HG03103 (cell line): ENCODE measurements at regions not wholly inside any gene's neighbourhood (a gene's known extent, or its start where the extent isn't known, plus 50 kb on each side); places are given as distances from the start of the nearest gene placed in this dataset.
"Not testable (repeated sequence)": the region's sequence is repeated elsewhere in the genome, so short reads cannot be mapped to it uniquely, and the experiment has no call there.

Experiments used
- ATAC-seq: cut with Tn5 transposase; IDR thresholded peaks from one replicate; pipeline ENCODE4 v1.9.1; 2021; ENCODE audit warnings: low read depth; ENCODE audit not compliant: unreplicated experiment

DNA sequence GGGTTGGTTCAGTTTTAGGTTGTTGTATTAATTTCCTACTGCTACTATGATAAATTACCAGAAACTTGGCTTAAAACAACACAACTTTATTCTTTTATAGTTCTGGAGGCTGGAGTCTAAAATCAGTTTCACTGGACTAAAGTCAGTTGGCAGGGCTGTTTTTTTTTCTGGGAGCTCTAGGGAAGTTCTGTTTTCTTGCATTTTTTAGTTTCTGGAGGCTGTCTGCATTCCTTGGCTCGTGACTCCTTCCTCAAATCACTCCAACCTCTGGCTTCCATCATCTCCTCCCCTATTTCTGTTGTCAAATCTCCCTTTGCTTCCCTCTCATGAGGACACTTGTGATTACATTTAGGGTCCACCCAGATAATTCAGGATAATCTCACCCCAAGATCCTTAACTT lies 51.3 kb upstream of the SUB1 start:
- no peak for ATAC-seq

- ATAC-seq, result peak; percentile 51
Observed at GRCh38 chr5:32531885-32532520, 53.4 kb upstream of the SUB1 start.

DNA sequence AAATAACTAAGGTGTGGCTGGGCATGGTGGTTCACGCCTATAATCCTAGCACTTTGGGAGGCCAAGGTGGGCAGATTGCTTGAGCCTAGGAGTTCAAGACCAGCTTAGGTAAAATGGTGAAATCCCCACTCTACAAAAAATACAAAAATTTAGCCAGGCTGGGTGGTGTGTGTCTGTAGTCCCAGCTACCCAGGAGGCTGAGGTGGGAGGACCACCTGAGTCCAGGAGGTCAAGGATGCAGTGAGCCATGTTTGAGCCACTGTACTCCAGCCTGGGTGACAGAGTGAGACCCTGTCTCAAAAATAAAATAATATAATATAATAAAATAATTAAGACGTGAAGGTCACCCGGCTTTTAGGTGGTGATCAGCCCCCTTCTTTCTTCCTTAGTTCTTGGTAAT lies 58.0 kb upstream of the SUB1 start:
- ATAC-seq, result not testable (repeated sequence)

- no peak for ATAC-seq
Observed at GRCh38 chr5:32526810-32527209, 58.5 kb upstream of the SUB1 start.

DNA sequence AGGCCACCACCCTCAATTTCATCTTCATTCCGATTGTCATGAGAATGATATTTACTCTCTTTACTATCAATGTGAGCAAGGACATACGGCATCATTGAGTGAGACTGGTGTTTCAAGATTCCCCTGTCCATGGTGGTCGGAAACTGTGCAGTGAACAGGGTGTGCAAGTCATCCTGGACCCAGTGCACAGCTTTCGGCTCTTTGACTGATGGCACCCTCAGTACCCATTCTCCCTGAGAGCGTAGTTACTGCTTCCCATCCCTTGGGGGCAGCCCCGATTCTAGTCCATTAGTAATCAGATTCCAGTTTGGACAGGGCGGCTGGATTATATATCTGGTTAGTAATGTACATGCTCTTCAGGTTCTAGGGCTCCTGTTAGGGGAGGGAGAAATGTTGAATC lies 61.7 kb upstream of the SUB1 start:
- no peak for ATAC-seq

DNA sequence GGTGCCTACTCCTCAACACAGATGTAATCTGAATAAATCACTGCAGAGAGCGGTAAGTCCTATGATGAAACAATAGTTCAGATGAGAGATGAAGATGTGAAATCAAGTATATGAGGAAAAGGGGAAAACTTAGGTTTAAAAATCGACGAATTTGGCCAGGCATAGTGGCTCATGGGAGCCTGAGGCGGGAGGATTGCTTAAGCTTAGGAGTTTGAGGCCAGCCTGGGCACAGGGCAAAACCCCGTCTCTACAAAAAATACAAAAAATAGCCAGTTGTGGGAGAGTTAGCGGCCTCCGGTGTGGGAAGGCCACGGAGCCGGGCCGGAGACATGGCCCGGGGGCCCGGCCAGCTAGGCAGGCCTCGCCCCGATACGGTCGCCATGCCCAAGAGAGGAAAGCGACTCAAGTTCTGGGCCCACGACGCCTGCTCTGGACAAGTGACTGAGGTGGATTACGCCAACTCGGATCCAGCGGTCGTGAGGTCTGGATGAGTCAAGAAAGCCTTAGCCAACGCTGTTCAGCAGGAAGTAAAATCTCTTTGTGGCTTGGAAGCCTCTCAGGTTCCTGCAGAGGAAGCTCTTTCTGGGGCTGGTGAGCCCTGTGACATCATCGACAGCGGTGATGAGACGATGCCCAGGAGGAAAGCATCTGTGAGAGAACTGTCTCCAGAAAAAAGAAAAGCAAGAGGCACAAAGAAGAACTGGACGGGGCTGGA lies 62.8 kb upstream of the SUB1 start:
- no peak for ATAC-seq

DNA sequence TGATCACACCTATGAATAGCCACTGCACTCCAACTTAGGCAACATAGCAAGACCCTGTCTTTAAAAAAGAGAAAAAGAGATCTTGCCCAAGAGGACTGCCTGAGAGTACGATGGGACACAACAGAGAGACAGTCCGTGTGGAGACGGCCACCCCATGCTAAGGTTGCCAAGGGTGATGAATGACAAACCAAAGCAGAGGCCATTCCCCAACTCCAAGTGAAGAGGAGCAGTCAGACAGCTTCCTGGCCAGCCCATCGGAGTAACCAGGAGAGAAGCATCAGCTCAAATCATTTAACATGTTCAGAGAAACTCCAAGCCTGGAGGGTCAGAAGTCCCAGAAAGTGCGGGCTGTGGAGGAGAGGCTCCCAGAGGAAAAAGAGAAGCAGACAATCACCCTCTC lies 63.9 kb upstream of the SUB1 start:
- no peak for ATAC-seq

- no peak for ATAC-seq
Observed at GRCh38 chr5:32520972-32521371, 64.4 kb upstream of the SUB1 start.

DNA sequence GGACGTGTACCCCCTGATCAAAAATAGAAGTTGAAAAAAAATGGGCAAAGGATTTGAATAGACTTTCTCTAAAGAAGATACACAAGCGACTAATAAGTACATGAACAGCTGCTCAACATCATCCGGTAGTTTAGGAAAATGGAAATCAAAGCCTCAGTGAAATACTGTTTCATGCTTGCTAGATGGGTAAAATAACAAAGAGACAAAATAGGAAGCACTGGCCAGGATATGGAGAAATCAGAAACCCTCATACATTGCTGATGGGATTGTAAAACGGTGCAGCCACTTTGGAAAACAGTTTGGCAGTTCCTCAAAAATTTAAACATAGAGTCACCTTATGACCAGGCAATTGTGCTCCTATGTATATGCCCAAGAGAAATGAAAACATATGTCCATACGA lies 65.0 kb upstream of the SUB1 start:
- ATAC-seq, result no peak

GRCh38 chr5:32519508-32519907 lies 65.8 kb upstream of the SUB1 start:
- no peak for ATAC-seq

- no peak for ATAC-seq
Observed at GRCh38 chr5:32514806-32515205, 70.3 kb upstream of the ZFR start.

GRCh38 chr5:32512926-32513325 lies 68.4 kb upstream of the ZFR start:
- ATAC-seq, result no peak

- ATAC-seq, result no peak
Observed at GRCh38 chr5:32511776-32512374, 67.3 kb upstream of the ZFR start.

- no peak for ATAC-seq
Observed at GRCh38 chr5:32510860-32511259, 66.3 kb upstream of the ZFR start.

DNA sequence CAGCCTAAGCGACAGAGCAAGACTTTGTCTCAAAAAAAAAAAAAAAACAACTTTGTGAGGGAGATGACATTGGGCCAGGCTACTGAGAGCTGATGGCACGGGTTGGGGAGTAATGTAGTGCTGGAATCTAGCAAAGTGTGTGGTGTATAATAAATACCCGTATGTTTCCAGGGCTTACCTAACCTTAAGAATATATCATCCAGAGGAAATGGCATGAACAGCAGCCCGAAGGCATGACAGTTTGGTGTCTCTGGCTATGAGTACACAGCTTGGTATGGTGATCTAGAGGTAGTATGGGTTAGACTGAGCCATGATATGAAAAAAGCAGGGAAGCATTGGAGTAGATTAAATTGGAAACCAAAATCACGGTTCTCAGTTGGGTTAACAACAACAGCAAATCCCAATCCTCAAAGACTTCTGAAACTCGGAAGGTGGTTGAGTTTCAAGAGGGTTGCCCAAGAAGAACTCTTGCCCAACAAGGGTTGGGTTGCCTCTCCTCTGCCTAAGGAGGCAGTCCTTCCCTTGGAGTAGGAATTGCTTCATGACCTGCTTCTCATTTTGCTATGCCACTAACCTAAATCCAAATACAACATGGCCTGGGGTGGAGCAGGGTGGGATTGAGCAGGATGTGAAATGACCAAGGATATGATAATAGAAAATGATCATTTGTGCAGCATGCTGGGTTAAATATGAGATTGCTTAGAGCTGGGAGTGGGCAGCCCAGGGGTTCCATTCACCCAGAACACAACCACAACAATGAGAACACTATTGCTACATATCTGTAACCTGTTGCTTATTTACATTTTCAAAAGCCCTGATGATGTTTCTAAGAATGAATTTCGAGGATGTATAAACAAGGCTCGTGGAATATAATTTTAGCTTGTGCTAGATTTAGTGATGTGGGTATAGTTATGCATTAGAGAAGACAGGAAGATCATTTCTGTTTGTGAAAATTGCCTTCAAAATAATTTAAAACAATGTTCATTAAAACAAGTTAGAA lies 64.6 kb upstream of the ZFR start:
- no peak for ATAC-seq

- no peak for ATAC-seq
Observed at GRCh38 chr5:32507738-32508434, 63.3 kb upstream of the ZFR start.

DNA sequence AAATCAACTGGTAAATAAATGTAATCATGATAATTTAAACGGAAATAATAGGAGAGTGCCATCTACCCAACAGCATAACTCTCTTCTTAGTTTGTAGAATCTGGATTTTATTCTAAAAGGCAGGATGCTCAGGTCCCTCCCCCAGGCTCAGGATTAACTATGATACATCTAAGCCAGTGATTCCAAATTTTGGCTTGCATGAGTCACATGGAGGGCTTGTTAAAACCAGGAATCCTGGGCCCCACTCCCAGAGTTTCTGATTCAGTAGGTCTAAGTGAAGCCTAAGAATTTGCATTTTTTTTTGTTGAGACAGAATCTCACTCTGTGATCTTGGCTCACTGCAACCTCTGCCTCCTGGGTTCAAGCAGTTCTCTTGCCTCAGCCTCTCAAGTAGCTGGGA lies 62.3 kb upstream of the ZFR start:
- ATAC-seq, result no peak

GRCh38 chr5:32506201-32506661 lies 61.7 kb upstream of the ZFR start:
- ATAC-seq, result no peak

DNA sequence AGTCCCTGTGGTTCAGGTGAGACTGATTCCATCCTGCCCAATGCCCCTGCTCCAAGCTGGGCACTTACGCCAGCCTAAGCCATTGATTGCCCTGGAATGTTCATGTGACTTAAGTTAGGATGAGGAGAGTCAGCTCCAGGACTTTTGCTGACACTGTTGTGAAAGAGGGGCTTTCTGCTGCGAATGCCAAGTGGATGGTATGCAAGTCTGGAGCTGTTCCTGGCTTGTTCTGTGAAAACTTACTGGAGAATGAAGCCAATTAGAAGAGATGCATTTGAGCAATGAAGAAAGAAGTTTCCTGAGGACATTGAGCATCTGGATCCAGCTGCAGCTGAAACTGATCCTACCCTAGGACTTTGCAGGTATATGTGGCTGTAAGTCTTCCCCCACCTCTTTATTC lies 61.2 kb upstream of the ZFR start:
- ATAC-seq, result no peak

- ATAC-seq, result no peak
Observed at GRCh38 chr5:32504989-32505596, 60.6 kb upstream of the ZFR start.
